ENCODE measurements at regions not wholly inside any gene's neighbourhood (a gene's known extent, or its start where the extent isn't known, plus 50 kb on each side); places are given as distances from the start of the nearest gene placed in this dataset.

- TF ChIP-seq POLR2AphosphoS5 (IDR thresholded peaks at IDR 0.05) (no peak), CTCF (IDR thresholded peaks at IDR 0.05) (no peak), POLR2A (IDR thresholded peaks at IDR 0.05; ENCODE audit: low read depth) (no peak)
Measured at GRCh38 chr4:180363815-180364214, 1879.4 kb upstream of the TENM3 start.

Data from esophagus muscularis mucosa (tissue), 3 donors.